ENCODE measurements at regions not wholly inside any gene's neighbourhood (a gene's known extent, or its start where the extent isn't known, plus 50 kb on each side); places are given as distances from the start of the nearest gene placed in this dataset.

DNA sequence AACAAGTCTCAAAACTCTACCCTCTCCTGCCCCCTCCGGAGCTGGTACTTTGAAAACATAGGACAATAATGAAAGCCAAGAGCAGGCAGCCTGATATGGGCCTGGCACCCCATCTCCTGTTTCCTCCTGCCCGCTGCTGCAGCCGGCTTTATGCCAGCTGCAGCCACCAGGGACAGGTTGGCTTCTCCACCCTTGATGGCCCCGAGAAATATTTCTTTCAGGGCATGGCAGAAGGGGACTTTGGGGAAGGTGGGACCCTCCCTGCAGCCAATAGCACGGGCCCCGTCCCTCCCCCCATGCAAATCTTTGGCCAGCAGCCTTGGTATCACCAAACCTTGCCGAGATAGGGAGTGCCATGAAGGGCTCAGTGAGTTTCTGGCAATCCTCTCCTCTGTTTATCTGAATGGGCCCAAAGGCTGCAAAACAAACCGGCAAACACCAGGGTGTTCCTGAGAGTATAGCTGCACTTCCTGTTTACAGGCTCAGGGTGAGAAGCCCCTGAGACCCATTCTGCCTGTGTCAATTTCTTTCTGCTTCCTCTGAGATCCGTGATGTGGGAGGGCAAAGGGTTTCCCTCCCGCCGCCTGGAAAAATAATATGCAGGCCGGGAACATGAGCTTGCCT lies 73.4 kb upstream of the BOD1 start:
- TF ChIP-seq NFIC (IDR thresholded peaks at IDR 0.05) (no peak), TEAD4 (IDR thresholded peaks at IDR 0.05) (no peak), TCF12 (IDR thresholded peaks at IDR 0.05; ENCODE audit: low read depth) (no peak), FOXM1 (IDR thresholded peaks at IDR 0.05; ENCODE audit: borderline replicate concordance, low read depth) (no peak), RAD21 (IDR thresholded peaks at IDR 0.05; ENCODE audit: low read depth) (no peak), CREB1 (IDR thresholded peaks at IDR 0.05; ENCODE audit: low read depth) (no peak), CEBPB (IDR thresholded peaks at IDR 0.05) (no peak), ZBTB7A (IDR thresholded peaks at IDR 0.05; ENCODE audit: low read depth) (no peak), EP300 (IDR thresholded peaks at IDR 0.05; ENCODE audit: borderline replicate concordance) (no peak), TAF1 (IDR thresholded peaks at IDR 0.05; ENCODE audit: low read depth) (no peak), YY1 (IDR thresholded peaks at IDR 0.05; ENCODE audit: low read depth) (no peak), EGR1 (IDR thresholded peaks at IDR 0.05) (no peak)
- TF ChIP-seq, protein P1, sequence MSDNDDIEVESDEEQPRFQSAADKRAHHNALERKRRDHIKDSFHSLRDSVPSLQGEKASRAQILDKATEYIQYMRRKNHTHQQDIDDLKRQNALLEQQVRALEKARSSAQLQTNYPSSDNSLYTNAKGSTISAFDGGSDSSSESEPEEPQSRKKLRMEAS (IDR thresholded peaks at IDR 0.05), result no peak
- TF ChIP-seq, protein P2, sequence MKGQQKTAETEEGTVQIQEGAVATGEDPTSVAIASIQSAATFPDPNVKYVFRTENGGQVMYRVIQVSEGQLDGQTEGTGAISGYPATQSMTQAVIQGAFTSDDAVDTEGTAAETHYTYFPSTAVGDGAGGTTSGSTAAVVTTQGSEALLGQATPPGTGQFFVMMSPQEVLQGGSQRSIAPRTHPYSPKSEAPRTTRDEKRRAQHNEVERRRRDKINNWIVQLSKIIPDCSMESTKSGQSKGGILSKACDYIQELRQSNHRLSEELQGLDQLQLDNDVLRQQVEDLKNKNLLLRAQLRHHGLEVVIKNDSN (IDR thresholded peaks at IDR 0.05), result no peak
- TF ChIP-seq, protein P3, sequence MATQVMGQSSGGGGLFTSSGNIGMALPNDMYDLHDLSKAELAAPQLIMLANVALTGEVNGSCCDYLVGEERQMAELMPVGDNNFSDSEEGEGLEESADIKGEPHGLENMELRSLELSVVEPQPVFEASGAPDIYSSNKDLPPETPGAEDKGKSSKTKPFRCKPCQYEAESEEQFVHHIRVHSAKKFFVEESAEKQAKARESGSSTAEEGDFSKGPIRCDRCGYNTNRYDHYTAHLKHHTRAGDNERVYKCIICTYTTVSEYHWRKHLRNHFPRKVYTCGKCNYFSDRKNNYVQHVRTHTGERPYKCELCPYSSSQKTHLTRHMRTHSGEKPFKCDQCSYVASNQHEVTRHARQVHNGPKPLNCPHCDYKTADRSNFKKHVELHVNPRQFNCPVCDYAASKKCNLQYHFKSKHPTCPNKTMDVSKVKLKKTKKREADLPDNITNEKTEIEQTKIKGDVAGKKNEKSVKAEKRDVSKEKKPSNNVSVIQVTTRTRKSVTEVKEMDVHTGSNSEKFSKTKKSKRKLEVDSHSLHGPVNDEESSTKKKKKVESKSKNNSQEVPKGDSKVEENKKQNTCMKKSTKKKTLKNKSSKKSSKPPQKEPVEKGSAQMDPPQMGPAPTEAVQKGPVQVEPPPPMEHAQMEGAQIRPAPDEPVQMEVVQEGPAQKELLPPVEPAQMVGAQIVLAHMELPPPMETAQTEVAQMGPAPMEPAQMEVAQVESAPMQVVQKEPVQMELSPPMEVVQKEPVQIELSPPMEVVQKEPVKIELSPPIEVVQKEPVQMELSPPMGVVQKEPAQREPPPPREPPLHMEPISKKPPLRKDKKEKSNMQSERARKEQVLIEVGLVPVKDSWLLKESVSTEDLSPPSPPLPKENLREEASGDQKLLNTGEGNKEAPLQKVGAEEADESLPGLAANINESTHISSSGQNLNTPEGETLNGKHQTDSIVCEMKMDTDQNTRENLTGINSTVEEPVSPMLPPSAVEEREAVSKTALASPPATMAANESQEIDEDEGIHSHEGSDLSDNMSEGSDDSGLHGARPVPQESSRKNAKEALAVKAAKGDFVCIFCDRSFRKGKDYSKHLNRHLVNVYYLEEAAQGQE (IDR thresholded peaks at IDR 0.05; ENCODE audit: low read depth), result no peak

DNA sequence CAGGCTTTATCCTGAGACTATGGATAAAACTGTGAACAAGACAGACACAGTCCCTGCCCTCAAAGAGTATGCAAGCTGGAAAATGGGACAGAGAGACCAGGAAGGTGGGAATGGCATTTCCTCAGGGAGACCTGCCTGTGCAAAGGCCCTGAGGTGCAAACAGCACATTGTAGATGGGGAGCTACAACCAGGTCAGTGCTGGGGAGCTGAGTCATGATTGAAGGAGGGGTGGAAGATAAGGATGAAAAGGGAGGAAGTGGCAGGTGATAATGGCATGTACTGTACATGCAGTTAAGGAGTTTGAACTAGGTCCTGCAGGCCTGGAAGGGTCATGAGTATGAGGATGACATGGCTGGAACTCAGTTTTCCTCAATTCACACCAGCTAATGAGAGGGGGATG lies 75.5 kb upstream of the BOD1 start:
- TF ChIP-seq FOXM1 (IDR thresholded peaks at IDR 0.05; ENCODE audit: borderline replicate concordance, low read depth), result no peak
- no peak for TF ChIP-seq TEAD4 (IDR thresholded peaks at IDR 0.05)
- TF ChIP-seq, protein P3 (IDR thresholded peaks at IDR 0.05; ENCODE audit: low read depth), result no peak
- no peak for TF ChIP-seq EP300 (IDR thresholded peaks at IDR 0.05; ENCODE audit: borderline replicate concordance)
- no peak for TF ChIP-seq ZBTB7A (IDR thresholded peaks at IDR 0.05; ENCODE audit: low read depth)
- no peak for TF ChIP-seq TAF1 (IDR thresholded peaks at IDR 0.05; ENCODE audit: low read depth)
- no peak for TF ChIP-seq CEBPB (IDR thresholded peaks at IDR 0.05)
- TF ChIP-seq EGR1 (IDR thresholded peaks at IDR 0.05), result no peak
- TF ChIP-seq YY1 (IDR thresholded peaks at IDR 0.05; ENCODE audit: low read depth), result no peak
- no peak for TF ChIP-seq NFIC (IDR thresholded peaks at IDR 0.05)
- TF ChIP-seq, protein P2 (IDR thresholded peaks at IDR 0.05), result no peak
- TF ChIP-seq, protein P1 (IDR thresholded peaks at IDR 0.05), result no peak
- TF ChIP-seq TCF12 (IDR thresholded peaks at IDR 0.05; ENCODE audit: low read depth), result no peak
- TF ChIP-seq RAD21 (IDR thresholded peaks at IDR 0.05; ENCODE audit: low read depth), result no peak
- TF ChIP-seq CREB1 (IDR thresholded peaks at IDR 0.05; ENCODE audit: low read depth), result no peak

DNA sequence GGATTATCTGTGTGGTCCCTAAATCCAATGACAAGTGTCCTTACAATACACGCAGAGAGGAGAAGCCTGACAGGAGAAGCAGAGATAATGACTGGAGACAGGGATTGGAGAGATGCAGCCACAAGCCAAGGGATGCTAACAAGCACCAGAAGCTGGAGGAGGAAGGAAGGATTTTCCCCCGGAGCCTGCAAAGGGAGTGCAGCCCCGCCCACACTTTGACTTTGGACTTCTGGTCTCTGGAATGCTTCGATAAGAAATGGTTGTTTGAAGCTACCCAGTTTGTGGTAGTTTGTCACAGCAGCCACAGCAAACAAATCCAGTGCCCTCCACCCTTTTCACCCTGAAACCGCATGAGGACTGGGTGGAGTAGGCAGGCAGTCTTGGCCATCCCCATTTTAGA lies 77.2 kb upstream of the BOD1 start:
- no peak for TF ChIP-seq TEAD4 (IDR thresholded peaks at IDR 0.05)
- TF ChIP-seq, protein P2 (IDR thresholded peaks at IDR 0.05), result no peak
- no peak for TF ChIP-seq EGR1 (IDR thresholded peaks at IDR 0.05)
- no peak for TF ChIP-seq CREB1 (IDR thresholded peaks at IDR 0.05; ENCODE audit: low read depth)
- TF ChIP-seq TCF12 (IDR thresholded peaks at IDR 0.05; ENCODE audit: low read depth), result no peak
- TF ChIP-seq, protein P1 (IDR thresholded peaks at IDR 0.05), result no peak
- TF ChIP-seq TAF1 (IDR thresholded peaks at IDR 0.05; ENCODE audit: low read depth), result no peak
- TF ChIP-seq FOXM1 (IDR thresholded peaks at IDR 0.05; ENCODE audit: borderline replicate concordance, low read depth), result no peak
- TF ChIP-seq, protein P3 (IDR thresholded peaks at IDR 0.05; ENCODE audit: low read depth), result no peak
- no peak for TF ChIP-seq ZBTB7A (IDR thresholded peaks at IDR 0.05; ENCODE audit: low read depth)
- TF ChIP-seq RAD21 (IDR thresholded peaks at IDR 0.05; ENCODE audit: low read depth), result no peak
- no peak for TF ChIP-seq EP300 (IDR thresholded peaks at IDR 0.05; ENCODE audit: borderline replicate concordance)
- no peak for TF ChIP-seq YY1 (IDR thresholded peaks at IDR 0.05; ENCODE audit: low read depth)
